ENCODE measurements at regions not wholly inside any gene's neighbourhood (a gene's known extent, or its start where the extent isn't known, plus 50 kb on each side); places are given as distances from the start of the nearest gene placed in this dataset.

GRCh38 chr18:51480407-51481261 lies 283.2 kb upstream of the MEX3C start (continued):
- TF ChIP-seq ZNF274 (IDR thresholded peaks at IDR 0.05; ENCODE audit: borderline replicate concordance, low read depth, low read length) (no peak), ESRRB (CRISPR knock-in tag; IDR thresholded peaks at IDR 0.05; ENCODE audit: borderline replicate concordance) (no peak), HDAC3 (IDR thresholded peaks at IDR 0.05; ENCODE audit: borderline replicate concordance, partially characterized antibody) (no peak), TAF7 (tag; IDR thresholded peaks at IDR 0.05) (no peak), SMARCB1 (IDR thresholded peaks at IDR 0.05; ENCODE audit: insufficient read length, low read depth) (no peak), ZNF146 (CRISPR knock-in tag; IDR thresholded peaks at IDR 0.05; ENCODE audit: unreplicated experiment) (no peak), ZNF197 (CRISPR knock-in tag; IDR thresholded peaks at IDR 0.05; ENCODE audit: low read depth) (no peak), NCOA4 (IDR thresholded peaks at IDR 0.05; ENCODE audit: partially characterized antibody) (no peak), ZEB2 (IDR thresholded peaks at IDR 0.05) (no peak), NUFIP1 (IDR thresholded peaks at IDR 0.05; ENCODE audit: partially characterized antibody) (no peak), SMARCC2 (IDR thresholded peaks at IDR 0.05; ENCODE audit: low read depth) (no peak), KLF16 (IDR thresholded peaks at IDR 0.05) (no peak), FUS (optimal IDR thresholded peaks at IDR 0.05; ENCODE audit: low read depth, low read length) (no peak), TRIM25 (IDR thresholded peaks at IDR 0.05; ENCODE audit: borderline replicate concordance) (no peak), HMG20B (CRISPR knock-in tag; IDR thresholded peaks at IDR 0.05) (no peak), ZNF174 (CRISPR knock-in tag; IDR thresholded peaks at IDR 0.05) (no peak), SRSF9 (IDR thresholded peaks at IDR 0.05; ENCODE audit: borderline replicate concordance, low read depth, low read length) (no peak), ZNF79 (CRISPR knock-in tag; IDR thresholded peaks at IDR 0.05; ENCODE audit: low read depth) (no peak), RBM15 (IDR thresholded peaks at IDR 0.05; ENCODE audit: insufficient read depth, low read length) (no peak), ZFX (CRISPR knock-in tag; IDR thresholded peaks at IDR 0.05) (no peak), SMAD4 (CRISPR knock-in tag; conservative IDR thresholded peaks at IDR 0.05) (0 out of 2 replicates have a peak, but pooled peaks have one; percentile 27), RFX1 (IDR thresholded peaks at IDR 0.05) (no peak), FOXJ2 (tag; IDR thresholded peaks at IDR 0.05) (no peak), ATF3 (IDR thresholded peaks at IDR 0.05) (no peak), ATF3 (CRISPR knock-in tag; conservative IDR thresholded peaks at IDR 0.05) (no peak), ZNF354B (CRISPR knock-in tag; IDR thresholded peaks at IDR 0.05) (no peak), ZNF589 (CRISPR knock-in tag; IDR thresholded peaks at IDR 0.05; ENCODE audit: low read depth) (0 out of 2 replicates have a peak, but pooled peaks have one; percentile 24), ATF4 (CRISPR knock-in tag; IDR thresholded peaks at IDR 0.05) (peak; percentile 83)

Measured in K562 (cell line).